A549 (cell line): ENCODE measurements at regions not wholly inside any gene's neighbourhood (a gene's known extent, or its start where the extent isn't known, plus 50 kb on each side); places are given as distances from the start of the nearest gene placed in this dataset.

ENCODE experiments used
- ATAC-seq, 2 experiments: fragments of 200-7000 bp in 1 of 2; fragments of >200 bp in 1 of 2; cut with Nextera tagmentation in 1 of 2; cut with Tn5 transposase in 1 of 2; 3 replicates each; pipeline versions ENCODE4 v1.8.0 to v1.9.1; 2018 to 2020; ENCODE audit warnings: mild to moderate bottlenecking in 1 of 2, moderate library complexity in 1 of 2
- CTCF ChIA-PET: fragments of 300-600 bp; sonication (Branson Sonifier 250); formaldehyde crosslinking; extraction: SDS; loops from one replicate; lab custom pipeline; 2021; ENCODE audit warnings: antibody characterized with exemption, inconsistent platforms; lab: Yijun Ruan, JAX
- POLR2A ChIA-PET: fragments of 350-600 bp; formaldehyde crosslinking; extraction: SDS; loops from one replicate; lab custom pipeline; 2021; ENCODE audit warnings: antibody characterized with exemption, inconsistent platforms; lab: Yijun Ruan, JAX
- DNase-seq, 2 experiments: peaks; one replicate each; pipeline versions ENCODE4 v3.0.0 to v3.0.0-alpha.2; 2011 to 2016; ENCODE audit warnings: low read depth in 1 of 2, low spot score in 1 of 2
- FAIRE-seq: peaks from 2 replicates; lab custom pipeline; 2011; peaks lifted over from hg19 to GRCh38; lab: Jason Lieb, UNC
- H3K27ac ChIP-seq, 2 experiments: fragments of >200 bp; sonication (Bioruptor Twin); formaldehyde crosslinking; 3 replicates each; pipeline ENCODE4 v1.5.1; 2016 to 2017
- H3K4me1 ChIP-seq: fragments of >200 bp; sonication (Bioruptor Twin); formaldehyde crosslinking; 3 replicates; pipeline ENCODE4 v1.6.1; 2016
- H3K4me2 ChIP-seq: fragments of >200 bp; sonication (Bioruptor Twin); formaldehyde crosslinking; 3 replicates; pipeline ENCODE4 v1.6.1; 2016
- H3K4me3 ChIP-seq: fragments of >200 bp; sonication (Bioruptor Twin); formaldehyde crosslinking; 3 replicates; pipeline ENCODE4 v1.5.1; 2016
- H3K9me3 ChIP-seq: fragments of >200 bp; sonication (Bioruptor Twin); formaldehyde crosslinking; 3 replicates; pipeline ENCODE4 v1.6.1; 2016
- CBX2 ChIP-seq: fragments of 200-600 bp; sonication (generic); IDR thresholded peaks from 2 replicates; pipeline ENCODE4 v1.6.1; 2016; ENCODE audit warnings: low read depth, mild to moderate bottlenecking, borderline replicate concordance
- CBX8 ChIP-seq: fragments of 200-600 bp; sonication (generic); IDR thresholded peaks from 2 replicates; pipeline ENCODE4 v1.6.1; 2016
- CEBPB ChIP-seq, 2 experiments: fragments of >200 bp in 1 of 2; sonication (Bioruptor Twin) in 1 of 2; formaldehyde crosslinking in 1 of 2; IDR thresholded peaks; 2 replicates each; pipeline ENCODE4 v1.6.1; 2012 to 2016
- EHF ChIP-seq: fragments of 250-450 bp; sonication (Bioruptor Pico); IDR thresholded peaks from 2 replicates; pipeline ENCODE4 v1.5.0; 2020; ENCODE audit warnings: mild to moderate bottlenecking
- EHMT2 ChIP-seq: fragments of 200-600 bp; sonication (generic); IDR thresholded peaks from 2 replicates; pipeline ENCODE4 v1.6.1; 2016; ENCODE audit warnings: antibody characterized with exemption, low read depth, mild to moderate bottlenecking, moderate library complexity
- EP300 ChIP-seq, 2 experiments: fragments of >200 bp; sonication (Bioruptor Twin); formaldehyde crosslinking; IDR thresholded peaks; 2 replicates in 1 of 2; 3 replicates in 1 of 2; pipeline ENCODE4 v1.6.1; 2016 to 2017
- HDAC2 ChIP-seq: fragments of 200-600 bp; sonication (generic); IDR thresholded peaks from 2 replicates; pipeline ENCODE4 v1.6.1; 2016
- HEYL ChIP-seq: fragments of 250-450 bp; sonication (Bioruptor Pico); IDR thresholded peaks from 2 replicates; pipeline ENCODE4 v1.8.0; 2021; ENCODE audit warnings: mild to moderate bottlenecking, moderate library complexity
- HOXB5 ChIP-seq: fragments of 250-450 bp; sonication (Bioruptor Pico); IDR thresholded peaks from 2 replicates; pipeline ENCODE4 v1.5.0; 2020; ENCODE audit warnings: mild to moderate bottlenecking, moderate library complexity
- JUN ChIP-seq, 2 experiments: fragments of >200 bp; sonication (Bioruptor Twin); formaldehyde crosslinking; IDR thresholded peaks; 2 replicates in 1 of 2; 3 replicates in 1 of 2; pipeline ENCODE4 v1.6.1; 2016 to 2017
- JUNB ChIP-seq: fragments of >200 bp; sonication (Bioruptor Twin); formaldehyde crosslinking; IDR thresholded peaks from 2 replicates; pipeline ENCODE4 v1.6.1; 2016
- MAFK ChIP-seq: fragments of 450-650 bp; IDR thresholded peaks from 2 replicates; pipeline ENCODE4 v1.6.1; 2014; ENCODE audit not compliant: partially characterized antibody
- MAZ ChIP-seq: fragments of 150-350 bp; IDR thresholded peaks from 2 replicates; pipeline ENCODE4 v1.6.1; 2014; ENCODE audit warnings: antibody characterized with exemption, low read depth, low read length, borderline replicate concordance
- MYC ChIP-seq: IDR thresholded peaks from 2 replicates; pipeline ENCODE4 v1.6.1; 2012; ENCODE audit warnings: mild to moderate bottlenecking, inconsistent platforms, low read length, improper control_type of control experiment, borderline replicate concordance
- NFE2L2 ChIP-seq: fragments of 150-350 bp; conservative IDR thresholded peaks from 2 replicates; pipeline ENCODE4 v1.6.1; 2014; ENCODE audit warnings: low read length
- PHF8 ChIP-seq: fragments of 200-600 bp; sonication (generic); IDR thresholded peaks from 2 replicates; pipeline ENCODE4 v1.6.1; 2016; ENCODE audit warnings: low read depth, mild to moderate bottlenecking, antibody characterized with exemption, moderate library complexity, borderline replicate concordance
- POLR2AphosphoS2 ChIP-seq: conservative IDR thresholded peaks from 2 replicates; pipeline ENCODE4 v1.6.1; 2012; ENCODE audit warnings: low read length, improper control_type of control experiment, inconsistent platforms
- RCOR1 ChIP-seq: fragments of 150-350 bp; IDR thresholded peaks from 2 replicates; pipeline ENCODE4 v1.6.1; 2014; ENCODE audit warnings: antibody characterized with exemption, low read length, low read depth
- RFX5 ChIP-seq: fragments of 450-650 bp; IDR thresholded peaks from 2 replicates; pipeline ENCODE4 v1.7.1; 2014; ENCODE audit warnings: antibody characterized with exemption, mild to moderate bottlenecking, moderate library complexity
- RNF2 ChIP-seq: fragments of 200-600 bp; sonication (generic); IDR thresholded peaks from 2 replicates; pipeline ENCODE4 v1.6.1; 2016; ENCODE audit warnings: low read depth, mild to moderate bottlenecking, antibody characterized with exemption, moderate library complexity, borderline replicate concordance
- SREBF2 ChIP-seq: fragments of 450-650 bp; IDR thresholded peaks from 2 replicates; pipeline ENCODE4 v1.6.1; 2014; ENCODE audit warnings: mild to moderate bottlenecking, moderate library complexity
- TP53 ChIP-seq: fragments of 250-450 bp; sonication (Bioruptor Pico); IDR thresholded peaks from 2 replicates; pipeline ENCODE4 v1.5.0; 2021; ENCODE audit warnings: mild to moderate bottlenecking, moderate library complexity
- ZNF302 ChIP-seq: fragments of 250-450 bp; sonication (Bioruptor Pico); IDR thresholded peaks from 2 replicates; pipeline ENCODE4 v1.9.0; 2021; ENCODE audit warnings: inconsistent platforms, mild to moderate bottlenecking, moderate library complexity
- WGBS: methylation state at CpG from one replicate; pipeline ENCODE4 v1.1.6; 2017; ENCODE audit errors: missing lambda C conversion rate; 5-methylcytosine and 5-hydroxymethylcytosine counted together
- TF ChIP-seq, protein P1 (sequence below): IDR thresholded peaks from 2 replicates; pipeline ENCODE4 v1.6.1; 2012; ENCODE audit warnings: low read depth, borderline replicate concordance
- TF ChIP-seq, protein P2 (sequence below): IDR thresholded peaks from 2 replicates; pipeline ENCODE4 v1.6.1; 2012
- TF ChIP-seq, protein P3 (sequence below): fragments of >200 bp; sonication (Bioruptor Twin); formaldehyde crosslinking; IDR thresholded peaks from 2 replicates; pipeline ENCODE4 v1.6.1; 2016
- TF ChIP-seq, protein P4 (sequence below): fragments of >200 bp; sonication (Bioruptor Twin); formaldehyde crosslinking; IDR thresholded peaks from 3 replicates; pipeline ENCODE4 v1.6.1; 2016

DNA sequence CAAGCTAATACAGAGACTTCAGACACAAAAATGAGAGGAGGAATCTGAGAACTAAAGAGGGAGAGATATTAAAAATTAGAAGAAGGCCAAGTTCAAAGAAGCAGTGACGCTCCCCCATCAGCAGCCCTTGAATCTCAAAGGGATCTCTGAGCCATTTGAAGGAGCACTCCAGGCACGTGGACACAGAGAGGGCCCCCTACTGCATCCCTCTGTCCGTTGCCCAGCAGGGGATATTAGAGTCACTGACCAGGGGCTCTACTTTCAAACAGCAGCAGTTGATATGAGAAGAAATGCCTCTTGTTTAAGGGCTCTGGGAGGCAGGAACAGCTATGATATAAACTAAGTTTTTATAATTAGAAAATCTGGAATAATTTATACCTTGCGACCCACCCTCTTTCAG is 479.0 kb upstream of the SALL1 start:
- CTCF ChIA-PET = interaction anchor here (1.0 kb wide), 1 partner anchor 9 kb away, joined by 3 read pairs; no protein-coding TSS in a partner anchor
- H3K27ac ChIP-seq = no peak overlapping the region
- no peak for FAIRE-seq
- TF ChIP-seq HOXB5 (no peak), CEBPB (IDR thresholded peaks at IDR 0.05) (no peak), RCOR1 (no peak), TP53 (CRISPR knock-in tag) (no peak), HEYL (CRISPR knock-in tag) (no peak), HDAC2 (no peak), MYC (no peak), EHMT2 (no peak), CBX8 (no peak)
- TF ChIP-seq, protein P1, sequence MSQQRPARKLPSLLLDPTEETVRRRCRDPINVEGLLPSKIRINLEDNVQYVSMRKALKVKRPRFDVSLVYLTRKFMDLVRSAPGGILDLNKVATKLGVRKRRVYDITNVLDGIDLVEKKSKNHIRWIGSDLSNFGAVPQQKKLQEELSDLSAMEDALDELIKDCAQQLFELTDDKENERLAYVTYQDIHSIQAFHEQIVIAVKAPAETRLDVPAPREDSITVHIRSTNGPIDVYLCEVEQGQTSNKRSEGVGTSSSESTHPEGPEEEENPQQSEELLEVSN = no peak
- no peak overlapping the region for H3K4me2 ChIP-seq
- ATAC-seq = no peak
- POLR2A ChIA-PET = no interaction called here
- WGBS = 39% methylated on average over 4 of the region's 4 CpGs
- no peaks in the 10 kb centered on the region for H3K9me3 ChIP-seq
- H3K4me3 ChIP-seq = no peak overlapping the region
- no peaks in the 10 kb centered on the region for H3K4me1 ChIP-seq
- DNase-seq = no peak

DNA sequence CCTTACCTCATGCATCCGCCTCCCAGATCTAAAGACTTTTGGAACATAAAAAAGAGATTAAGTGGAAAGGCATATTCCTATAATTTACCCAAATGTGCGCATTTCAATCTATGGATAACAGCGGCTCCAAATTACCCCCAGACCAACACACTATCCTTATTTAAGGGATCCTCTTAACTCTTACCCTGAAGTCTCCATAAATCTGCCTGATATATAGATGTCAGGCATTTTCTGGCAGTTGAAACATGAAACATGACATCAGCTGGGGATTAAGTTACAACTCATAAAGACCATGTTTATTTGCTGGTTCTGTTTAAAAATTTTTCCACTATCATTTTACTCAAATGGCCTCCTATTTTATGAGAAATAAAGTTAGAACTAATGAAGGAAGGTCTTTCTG is 478.5 kb upstream of the SALL1 start:
- H3K27ac ChIP-seq = no peak overlapping the region
- ATAC-seq = no peak
- no peak overlapping the region for H3K4me3 ChIP-seq
- H3K9me3 ChIP-seq = no peaks in the 10 kb centered on the region
- TF ChIP-seq JUNB = no peak
- TF ChIP-seq RFX5 = no peak
- TF ChIP-seq, protein P2, sequence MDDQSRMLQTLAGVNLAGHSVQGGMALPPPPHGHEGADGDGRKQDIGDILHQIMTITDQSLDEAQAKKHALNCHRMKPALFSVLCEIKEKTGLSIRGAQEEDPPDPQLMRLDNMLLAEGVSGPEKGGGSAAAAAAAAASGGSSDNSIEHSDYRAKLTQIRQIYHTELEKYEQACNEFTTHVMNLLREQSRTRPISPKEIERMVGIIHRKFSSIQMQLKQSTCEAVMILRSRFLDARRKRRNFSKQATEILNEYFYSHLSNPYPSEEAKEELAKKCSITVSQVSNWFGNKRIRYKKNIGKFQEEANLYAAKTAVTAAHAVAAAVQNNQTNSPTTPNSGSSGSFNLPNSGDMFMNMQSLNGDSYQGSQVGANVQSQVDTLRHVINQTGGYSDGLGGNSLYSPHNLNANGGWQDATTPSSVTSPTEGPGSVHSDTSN = no peak
- no peak for TF ChIP-seq CBX2
- no peak for TF ChIP-seq RNF2
- TF ChIP-seq PHF8 = no peak
- ChIA-PET POLR2A (no interaction called here), CTCF (interaction anchor here (1.0 kb wide), 1 partner anchor 9 kb away, joined by 3 read pairs; no protein-coding TSS in a partner anchor)
- H3K4me1 ChIP-seq = peaks cover 3% of the 10 kb centered on the region; the same call in 1 of the 3 replicates
- H3K4me2 ChIP-seq = no peak overlapping the region
- FAIRE-seq = no peak
- 69% methylated on average over 3 of the region's 3 CpGs for WGBS
- no peak for DNase-seq

DNA sequence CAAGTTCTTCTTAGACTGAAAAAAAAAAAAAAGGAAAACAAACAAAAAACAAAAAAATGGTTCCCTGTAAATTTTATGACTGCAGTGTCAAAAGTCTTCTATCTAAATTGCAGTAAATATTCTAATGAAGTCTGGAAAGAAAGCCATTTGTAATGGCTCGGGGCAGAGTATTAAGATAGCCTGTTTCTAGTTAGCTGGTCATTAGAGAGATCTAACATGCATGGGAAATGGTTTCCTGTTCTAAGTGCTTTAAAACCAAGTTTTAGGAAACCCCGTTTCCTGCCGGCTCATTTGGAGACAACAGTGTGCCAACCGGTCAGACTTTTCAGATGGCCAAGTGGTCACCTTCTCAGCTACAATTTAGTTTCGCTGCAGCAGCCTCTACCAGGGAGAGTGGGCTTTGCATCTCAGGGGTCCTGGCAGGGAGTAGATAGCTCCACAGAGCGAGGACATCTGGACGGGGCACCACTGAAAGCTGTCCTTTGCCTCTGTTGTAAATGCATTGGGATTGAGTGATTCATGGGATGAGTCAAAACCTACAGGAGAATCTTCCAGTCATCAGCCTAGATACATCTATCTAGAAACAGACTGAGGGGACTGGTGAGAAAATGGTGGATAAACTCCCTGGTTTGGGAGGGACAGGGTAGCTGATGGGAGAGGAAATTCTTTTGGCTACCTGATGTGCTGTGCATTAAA is 473.2 kb upstream of the SALL1 start:
- H3K27ac ChIP-seq = no peak overlapping the region; a peak in 1 of 6 replicates
- H3K9me3 ChIP-seq = peaks cover 7% of the 10 kb centered on the region; the same call in 1 of the 3 replicates
- ATAC-seq (peak; percentile 58 to 76; a peak in 5 of 6 replicates), FAIRE-seq (no peak), DNase-seq (no peak)
- H3K4me2 ChIP-seq = 0 out of 3 replicates have a peak overlapping the region, but pooled peaks have one; percentile 1
- H3K4me3 ChIP-seq = no peak overlapping the region
- CTCF ChIA-PET = interaction anchor here (1.1 kb wide), 1 partner anchor 10 kb away, joined by 3 read pairs; no protein-coding TSS in a partner anchor
- WGBS = 45% methylated on average over 7 of the region's 7 CpGs
- TF ChIP-seq ZNF302 (no peak), SREBF2 (no peak), POLR2AphosphoS2 (no peak), MAFK (no peak), JUN (IDR thresholded peaks at IDR 0.05) (no peak), CBX8 (no peak), MAZ (no peak), NFE2L2 (no peak), EP300 (IDR thresholded peaks at IDR 0.05) (no peak), EHF (no peak)
- TF ChIP-seq, protein P3, sequence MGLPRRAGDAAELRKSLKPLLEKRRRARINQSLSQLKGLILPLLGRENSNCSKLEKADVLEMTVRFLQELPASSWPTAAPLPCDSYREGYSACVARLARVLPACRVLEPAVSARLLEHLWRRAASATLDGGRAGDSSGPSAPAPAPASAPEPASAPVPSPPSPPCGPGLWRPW = no peak
- TF ChIP-seq, protein P4, sequence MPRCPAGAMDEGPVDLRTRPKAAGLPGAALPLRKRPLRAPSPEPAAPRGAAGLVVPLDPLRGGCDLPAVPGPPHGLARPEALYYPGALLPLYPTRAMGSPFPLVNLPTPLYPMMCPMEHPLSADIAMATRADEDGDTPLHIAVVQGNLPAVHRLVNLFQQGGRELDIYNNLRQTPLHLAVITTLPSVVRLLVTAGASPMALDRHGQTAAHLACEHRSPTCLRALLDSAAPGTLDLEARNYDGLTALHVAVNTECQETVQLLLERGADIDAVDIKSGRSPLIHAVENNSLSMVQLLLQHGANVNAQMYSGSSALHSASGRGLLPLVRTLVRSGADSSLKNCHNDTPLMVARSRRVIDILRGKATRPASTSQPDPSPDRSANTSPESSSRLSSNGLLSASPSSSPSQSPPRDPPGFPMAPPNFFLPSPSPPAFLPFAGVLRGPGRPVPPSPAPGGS = no peak
- POLR2A ChIA-PET = no interaction called here
- peaks cover 7% of the 10 kb centered on the region; the same call in 1 of the 3 replicates for H3K4me1 ChIP-seq
